Inferior parietal cortex (tissue), 1 donor: ENCODE measurements at regions not wholly inside any gene's neighbourhood (a gene's known extent, or its start where the extent isn't known, plus 50 kb on each side); places are given as distances from the start of the nearest gene placed in this dataset.

Experiments used
- DNase-seq: peaks from one replicate; pipeline ENCODE4 v3.0.0-alpha.2; 2016; ENCODE audit errors: extremely low spot score

DNA sequence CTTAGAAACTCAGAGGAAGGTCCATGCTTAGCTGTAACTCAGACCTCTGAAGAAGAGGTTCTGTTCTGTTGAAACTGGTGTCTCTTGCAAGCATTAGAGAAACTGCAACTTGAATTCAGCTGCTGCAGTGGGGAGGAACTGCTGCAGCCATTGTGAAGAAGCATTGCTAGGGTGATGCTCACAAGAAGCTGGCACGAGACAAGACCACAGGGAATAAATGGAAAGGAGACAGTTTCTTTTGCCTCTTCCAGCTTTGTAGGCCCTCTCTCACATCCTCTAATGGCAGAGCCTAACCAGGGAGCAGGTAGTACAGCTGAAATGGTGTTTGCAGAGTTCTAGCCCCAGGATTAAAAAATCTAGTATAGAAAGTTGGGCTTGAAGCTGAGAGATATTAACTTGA is 148.0 kb upstream of the DMAC1 start:
- DNase-seq: no peak

DNA sequence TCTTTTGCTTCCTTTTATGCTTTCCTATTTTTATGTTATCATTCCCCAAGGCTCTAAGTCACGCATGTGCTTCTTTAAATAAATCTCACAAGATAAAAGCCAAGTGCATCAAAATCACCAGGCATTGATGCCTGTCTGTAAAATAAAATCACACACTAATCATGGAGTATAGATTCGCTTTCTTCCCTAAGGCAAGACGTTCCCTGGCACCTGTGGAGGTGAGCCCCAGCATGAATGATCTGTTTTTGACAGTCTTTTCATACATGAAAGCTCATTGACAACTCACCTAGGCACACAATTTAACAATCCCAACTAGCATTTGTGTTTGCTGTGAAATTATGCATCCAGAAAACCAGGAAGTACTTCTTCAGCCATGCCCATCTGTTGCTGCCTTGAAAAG is 146.9 kb upstream of the DMAC1 start:
- DNase-seq: no peak

DNA sequence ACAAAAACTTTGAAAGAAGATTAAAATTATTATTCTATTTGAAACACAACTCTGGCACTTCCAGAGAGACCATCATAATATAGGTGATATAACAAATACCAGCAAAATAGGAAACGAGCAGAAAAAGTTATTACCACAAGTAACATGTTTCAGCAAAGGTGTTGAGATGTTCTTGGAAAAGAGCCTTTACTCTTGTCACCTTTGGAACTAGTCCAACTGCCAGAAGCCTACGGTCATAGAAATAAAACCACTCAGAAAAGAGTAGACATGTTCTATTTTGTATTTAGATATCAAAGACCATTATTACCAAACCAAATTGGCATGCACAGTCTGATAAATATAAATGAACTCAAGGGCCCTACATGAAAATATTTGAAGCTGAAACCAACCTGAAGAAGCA is 145.0 kb upstream of the DMAC1 start:
- no peak for DNase-seq

DNA sequence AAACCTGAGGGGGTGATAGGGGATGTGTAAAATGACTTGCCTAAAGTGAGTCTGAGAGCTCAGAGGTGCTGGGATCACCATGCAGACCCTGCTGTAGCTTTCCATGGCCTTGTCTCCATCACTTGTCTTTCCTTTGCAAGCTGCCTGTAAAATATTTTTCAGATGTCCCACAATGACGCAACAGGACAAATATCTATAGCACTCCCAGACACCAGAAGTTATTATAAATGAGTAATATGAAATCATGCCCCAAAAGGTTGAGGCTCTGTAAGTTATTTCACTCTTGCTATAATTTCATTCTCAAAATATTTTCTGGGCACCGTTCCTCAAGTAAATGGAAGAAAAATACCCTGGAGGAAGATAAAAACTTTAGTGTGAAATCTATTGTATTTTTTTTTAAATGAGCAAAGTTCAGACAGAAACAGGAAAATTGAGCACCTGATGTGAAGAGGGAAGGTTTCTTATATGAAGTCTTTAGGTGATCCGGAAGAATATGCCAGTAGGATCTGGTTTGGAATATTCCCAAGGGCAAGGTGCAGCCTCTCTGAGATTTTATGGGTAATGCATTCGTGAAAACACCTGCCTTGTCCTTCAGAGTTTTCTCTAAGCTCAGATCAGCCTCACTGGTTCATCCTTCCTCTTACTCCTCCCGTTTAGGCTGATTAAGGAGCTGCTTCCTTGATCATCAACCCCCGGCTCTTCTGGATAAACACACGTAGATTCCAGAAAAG is 138.3 kb upstream of the DMAC1 start:
- no peak for DNase-seq

DNA sequence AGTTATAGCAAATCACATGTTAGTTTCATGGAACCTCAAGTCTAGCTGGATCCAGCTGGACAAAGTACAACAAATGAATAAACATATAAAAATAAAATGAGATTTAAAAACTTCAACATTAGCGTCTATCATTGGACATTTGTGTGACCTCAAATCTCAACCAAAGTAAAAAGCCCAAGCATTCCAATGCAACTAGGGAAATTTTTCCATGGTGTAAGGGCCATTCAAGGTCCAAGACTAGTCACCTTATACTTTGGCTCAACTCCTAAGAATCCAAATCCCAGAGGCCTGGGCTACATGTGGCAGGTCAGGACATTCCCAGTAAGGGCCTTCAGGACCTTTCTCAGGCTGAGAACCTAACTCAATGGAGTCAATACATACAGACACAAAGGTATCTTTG is 137.4 kb upstream of the DMAC1 start:
- DNase-seq: no peak

DNA sequence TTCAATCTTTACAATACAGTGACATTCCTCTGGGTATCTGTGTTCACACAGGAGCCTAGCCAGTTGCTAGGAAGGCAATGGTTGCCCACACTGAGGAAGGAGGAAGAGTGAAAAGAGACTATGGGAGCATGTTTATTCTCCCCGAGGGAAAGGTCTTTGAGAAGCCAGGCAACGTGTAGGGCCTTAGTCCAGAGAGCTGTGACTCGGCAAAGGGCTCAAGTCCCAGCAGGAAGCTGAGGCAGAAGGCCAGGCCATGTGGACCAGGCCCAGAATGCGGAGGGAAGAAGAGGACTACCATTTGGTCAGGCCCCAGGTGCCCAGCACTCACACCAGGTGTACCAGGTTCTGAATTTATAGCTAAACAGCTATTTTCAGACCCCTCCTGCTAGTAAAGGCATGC is 136.6 kb upstream of the DMAC1 start:
- no peak for DNase-seq

DNA sequence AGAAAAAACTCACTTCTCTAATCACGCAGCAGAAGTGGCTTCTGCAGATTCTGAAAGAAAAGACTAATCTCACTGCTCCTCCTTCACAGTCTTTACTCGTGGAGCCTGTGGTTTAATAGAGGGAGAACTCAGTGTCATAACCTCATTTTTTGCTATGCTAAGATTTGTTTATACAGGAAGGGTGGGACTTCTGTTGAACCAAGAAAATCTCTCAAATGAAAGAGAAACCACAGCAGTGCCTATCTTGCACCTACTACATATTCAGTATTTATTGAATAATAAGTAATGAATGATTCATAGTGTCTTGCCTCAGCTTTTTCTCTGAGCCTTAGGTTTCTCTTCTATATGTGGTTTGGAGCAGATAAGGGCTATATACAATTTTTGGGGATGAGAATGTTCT is 136.1 kb upstream of the DMAC1 start:
- DNase-seq: no peak

DNA sequence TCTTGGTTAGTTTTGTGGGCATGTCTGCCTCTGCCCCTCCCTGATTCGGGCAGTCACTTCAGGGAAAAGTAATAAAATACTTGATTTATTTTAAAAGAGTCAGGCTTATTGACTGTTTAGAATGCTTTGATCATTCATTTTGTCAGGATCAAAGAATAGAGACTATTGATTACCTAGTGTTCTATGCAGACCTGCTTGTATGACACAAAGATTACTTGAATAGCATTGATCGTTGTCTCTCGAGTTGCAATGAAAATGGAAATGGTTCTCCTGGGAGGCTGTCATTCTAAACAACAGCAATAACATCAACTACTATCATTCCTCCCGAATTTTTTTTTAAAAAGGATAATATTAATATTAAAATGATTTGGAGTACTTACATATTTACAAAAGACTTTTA is 133.2 kb upstream of the DMAC1 start:
- no peak for DNase-seq

DNA sequence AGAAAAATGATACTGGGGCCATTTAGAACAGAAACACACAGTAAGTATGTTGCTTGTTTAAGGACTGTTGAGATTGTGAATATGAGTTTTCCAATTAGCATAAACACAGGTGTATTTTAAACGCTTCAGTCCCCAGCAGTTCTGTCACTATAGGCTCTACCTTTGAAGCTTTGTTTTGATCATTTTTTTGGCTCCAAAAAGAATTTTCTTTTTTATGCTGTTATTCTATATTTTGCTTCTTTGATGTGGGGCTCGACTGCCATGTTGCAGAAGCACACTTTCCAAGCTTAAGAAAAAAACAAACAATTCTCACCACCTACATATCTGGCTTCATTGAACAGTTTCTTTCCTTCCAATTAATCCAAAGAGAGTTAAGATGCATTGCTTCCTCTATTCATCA is 131.0 kb upstream of the DMAC1 start:
- no peak for DNase-seq

DNA sequence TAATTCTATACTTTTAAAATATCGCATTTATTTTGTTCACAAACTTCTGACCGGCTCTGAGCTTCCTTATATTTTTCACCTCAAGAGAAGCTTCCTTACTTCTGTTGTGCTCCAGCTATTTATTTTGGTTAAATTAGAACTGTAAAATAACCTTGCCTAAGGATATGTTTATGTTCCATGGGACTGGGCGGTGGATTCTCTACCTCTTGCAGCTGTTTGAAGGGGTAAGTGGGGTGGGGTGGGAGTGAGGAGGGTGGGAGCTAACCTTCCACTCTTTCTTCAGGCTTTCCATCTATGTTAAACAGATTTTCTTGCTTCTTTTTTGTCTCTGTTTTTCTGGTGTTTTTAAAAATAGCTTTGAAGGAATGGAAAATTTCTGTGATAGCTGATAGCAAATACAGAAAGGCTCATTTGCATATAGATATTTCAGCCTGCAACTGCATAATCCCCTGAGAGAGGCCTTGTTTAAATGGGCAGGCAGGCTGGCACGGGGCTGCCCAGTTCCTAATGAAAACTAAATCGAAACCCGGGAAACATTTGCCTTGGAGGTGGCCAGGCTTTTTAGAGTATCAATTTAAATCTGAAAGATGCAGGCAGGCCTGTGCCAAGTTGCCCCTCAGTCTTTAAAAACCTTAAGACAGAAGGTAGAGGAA is 122.1 kb upstream of the DMAC1 start:
- DNase-seq: peak; percentile 27

DNA sequence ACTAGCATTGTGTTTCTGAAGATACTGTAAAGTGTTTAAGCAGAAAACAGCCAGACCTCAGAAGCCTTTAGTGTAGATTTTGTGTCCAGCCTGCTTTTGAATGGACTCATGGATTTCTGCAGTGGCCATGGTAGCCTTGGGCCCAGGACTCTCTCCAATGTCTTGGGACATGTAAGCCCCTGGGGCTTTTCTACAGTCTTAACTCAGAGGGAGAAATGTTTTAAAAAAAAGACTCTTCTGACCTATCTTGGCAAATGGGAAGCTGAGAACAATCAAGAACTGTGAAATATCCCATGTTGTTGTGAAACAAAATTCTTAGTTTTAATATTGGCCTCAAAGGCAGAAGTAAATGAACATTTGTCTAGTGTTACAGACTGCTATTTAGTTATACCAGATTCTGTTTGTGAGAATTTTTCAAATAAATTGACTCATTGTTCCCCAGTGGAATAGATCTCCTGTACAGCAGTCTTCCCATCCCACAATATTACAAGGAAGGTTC is 112.5 kb upstream of the DMAC1 start:
- no peak for DNase-seq

DNA sequence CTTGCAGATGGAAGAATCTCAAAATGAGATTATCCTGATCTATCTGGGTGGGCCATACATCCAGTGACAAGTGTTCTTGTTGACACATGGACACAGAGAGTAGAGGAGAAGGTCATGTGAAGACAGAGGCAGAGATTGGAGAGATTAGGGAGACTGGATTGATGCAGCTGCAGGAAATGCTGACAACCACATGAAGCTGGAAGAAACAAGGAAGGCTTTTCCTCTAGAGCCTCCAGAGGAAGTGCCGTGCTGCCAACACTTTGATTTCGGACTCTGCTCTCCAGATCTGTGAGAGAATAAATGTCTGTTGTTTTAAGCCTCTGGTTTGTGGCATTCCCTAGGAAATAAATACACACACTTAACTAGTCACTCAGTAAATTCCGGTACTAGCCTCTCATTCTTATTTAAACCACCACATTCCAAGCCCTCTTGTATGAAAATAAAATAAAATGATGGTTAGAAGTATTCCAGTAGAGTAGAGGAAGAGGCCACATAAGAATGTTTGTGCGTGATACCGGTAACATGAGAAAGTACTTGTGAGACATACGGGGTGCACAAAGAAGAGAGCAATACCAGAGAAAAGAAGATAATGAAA is 110.9 kb upstream of the DMAC1 start:
- peak; percentile 40 for DNase-seq

DNA sequence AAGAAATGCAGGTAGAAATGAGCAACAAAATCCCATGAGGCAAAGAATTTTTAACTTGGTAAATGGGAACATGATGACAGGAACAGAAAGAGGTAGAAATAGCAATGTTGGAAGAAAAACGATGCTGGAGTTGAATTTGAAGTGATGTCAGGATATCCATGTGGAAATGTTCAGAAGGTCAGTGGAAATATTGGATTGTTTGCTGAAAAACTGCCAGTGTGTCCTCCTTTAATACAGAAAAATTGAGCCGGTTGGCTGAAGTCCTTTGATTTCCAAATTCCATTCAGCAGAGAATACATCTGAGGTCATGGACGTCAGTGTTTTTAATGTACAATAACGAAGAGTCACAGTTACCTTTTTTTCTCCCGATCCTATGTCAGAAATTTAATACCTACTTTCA is 110.0 kb upstream of the DMAC1 start:
- DNase-seq: no peak

DNA sequence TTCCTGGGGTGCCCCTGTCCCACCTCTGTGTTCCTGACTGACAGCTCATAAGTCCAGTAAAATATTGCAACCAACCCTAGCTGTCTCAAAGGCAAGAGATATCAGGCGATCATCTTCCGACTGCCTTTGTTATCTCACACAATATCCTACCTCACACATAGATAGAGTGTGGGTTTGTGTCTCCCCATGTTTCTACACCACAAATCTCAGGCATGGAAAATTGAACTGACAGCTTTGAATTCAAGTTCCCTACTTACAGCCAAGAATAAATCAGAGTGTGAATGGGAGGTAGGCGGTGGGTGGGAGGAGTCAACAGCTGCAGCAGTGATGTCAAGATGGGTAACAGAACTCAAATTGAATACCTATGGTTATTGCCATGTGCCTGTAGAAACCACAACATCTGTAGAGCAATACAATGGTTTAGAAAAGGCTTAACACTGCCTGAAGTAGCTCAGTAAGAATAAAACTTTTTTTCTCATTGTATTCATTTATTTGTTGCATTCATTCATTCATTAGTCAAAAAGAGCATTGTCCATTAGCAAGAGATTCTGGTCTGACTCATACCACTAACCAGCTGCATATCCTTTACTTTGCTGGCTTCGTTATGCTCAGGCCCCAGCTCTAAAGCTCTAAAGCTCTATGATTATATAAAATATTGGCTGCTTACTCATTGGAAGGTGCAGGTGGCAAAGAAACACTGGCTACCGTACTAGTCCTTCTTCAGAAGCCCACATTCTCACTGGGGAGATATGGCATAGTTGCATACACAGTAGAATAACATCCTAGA is 108.2 kb upstream of the DMAC1 start:
- no peak for DNase-seq

DNA sequence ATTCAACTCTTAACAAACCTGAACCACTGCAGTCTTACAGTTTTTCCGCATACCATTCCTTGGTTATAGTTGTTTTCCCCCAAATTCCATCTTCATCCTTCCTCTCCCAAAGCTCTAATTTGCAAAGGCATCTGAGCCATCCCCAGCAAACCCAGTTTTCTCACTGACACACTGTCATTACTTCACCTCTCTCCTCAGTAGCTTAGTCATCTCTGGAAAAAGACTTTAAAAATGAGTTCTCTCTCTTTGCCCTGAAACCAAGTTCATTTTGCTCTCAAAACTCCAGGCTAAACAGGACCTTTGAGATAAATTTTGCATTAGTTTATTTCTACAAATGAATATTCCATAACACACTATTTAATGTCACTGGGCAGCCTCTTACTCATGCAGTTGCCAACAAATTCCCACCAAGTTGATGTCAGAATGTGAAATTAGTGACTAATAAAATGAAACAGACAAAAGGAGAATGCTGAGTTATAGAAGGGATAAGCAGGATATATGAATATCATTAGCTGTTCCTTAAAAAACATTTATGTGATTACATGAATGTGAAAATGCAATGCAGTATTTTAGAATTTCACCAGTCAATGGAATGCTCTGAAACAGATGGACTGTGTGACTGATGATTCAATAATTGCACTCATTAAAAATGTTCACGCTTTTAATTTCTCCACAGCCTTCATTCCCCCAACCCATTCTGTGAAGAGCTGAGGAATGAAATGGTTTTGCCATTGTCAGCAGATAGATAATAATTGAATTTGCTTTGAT is 107.4 kb upstream of the DMAC1 start:
- no peak for DNase-seq

DNA sequence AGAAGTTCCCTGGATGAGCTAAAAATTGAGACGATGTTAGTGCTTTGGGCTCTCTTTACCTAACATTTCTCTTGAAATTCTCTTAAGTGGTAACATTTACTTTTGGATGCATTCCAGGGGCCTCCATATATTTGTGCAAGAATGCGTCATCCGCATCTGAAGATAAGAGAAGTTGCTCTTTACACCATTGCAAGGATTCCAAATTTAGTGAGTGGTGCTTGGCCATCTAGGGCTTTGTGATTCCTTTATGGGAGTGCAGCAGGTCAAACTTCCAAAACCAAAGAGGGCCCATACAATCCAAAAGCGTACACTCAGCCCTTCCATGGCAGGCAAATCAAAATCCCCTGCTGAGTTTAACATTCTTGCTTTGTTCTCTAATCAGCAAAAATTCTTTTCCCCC is 102.0 kb upstream of the DMAC1 start:
- DNase-seq: no peak

DNA sequence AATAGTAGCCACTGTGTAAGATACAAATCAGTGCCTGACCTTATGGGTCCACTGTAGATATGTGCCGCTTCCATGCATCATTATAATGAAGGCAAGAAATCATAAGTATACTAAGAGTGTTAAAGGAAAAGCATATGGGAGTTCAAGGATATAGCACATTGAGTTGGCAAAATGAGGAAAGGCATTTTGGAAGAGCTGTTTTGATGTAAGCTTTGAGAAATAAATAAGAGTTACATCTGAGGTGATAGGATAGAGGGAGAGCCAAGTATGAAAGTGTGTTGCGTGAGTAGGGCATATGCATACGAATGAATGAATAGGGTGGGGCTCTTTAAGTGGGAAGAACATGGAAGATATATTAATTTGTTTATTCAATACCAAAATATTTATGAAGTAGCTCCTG is 101.0 kb upstream of the DMAC1 start:
- DNase-seq: no peak

DNA sequence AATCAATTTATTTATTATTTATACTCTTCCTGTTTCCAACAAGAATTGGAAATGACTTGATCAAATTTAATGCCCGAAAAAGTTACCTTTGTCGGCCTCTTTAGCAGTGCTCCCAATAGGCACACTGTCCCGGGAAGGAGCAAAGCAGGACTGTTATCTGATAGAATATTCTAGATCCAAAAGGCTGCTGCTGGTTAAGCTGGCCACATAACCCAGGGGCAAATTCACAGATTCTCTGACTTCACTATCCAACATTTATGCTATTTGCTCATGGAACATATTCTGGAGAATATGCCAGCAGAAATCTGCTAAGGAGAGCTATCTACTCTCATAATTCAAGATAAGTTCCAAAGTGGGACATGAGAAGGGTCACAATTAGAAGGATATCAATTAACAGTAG is 100.2 kb upstream of the DMAC1 start:
- DNase-seq: no peak

DNA sequence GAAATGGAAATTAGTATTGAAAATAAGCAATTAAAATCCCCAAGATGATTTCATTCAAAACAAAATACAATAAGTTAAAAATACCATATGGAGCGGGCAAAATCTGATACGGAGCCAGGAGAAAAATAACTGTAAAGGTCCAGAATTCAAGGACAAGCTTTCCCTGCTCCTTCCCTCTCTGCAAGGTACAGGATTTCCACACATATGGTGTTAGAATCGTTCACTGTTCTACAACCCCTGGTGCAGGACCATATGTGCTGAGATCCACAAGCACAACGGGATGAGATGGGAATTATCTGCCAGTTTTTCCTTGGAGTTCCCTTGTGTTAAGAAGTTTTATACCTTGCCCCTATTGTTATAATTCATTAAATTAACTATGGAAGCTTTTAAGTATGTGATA is 94.7 kb upstream of the DMAC1 start:
- no peak for DNase-seq

DNA sequence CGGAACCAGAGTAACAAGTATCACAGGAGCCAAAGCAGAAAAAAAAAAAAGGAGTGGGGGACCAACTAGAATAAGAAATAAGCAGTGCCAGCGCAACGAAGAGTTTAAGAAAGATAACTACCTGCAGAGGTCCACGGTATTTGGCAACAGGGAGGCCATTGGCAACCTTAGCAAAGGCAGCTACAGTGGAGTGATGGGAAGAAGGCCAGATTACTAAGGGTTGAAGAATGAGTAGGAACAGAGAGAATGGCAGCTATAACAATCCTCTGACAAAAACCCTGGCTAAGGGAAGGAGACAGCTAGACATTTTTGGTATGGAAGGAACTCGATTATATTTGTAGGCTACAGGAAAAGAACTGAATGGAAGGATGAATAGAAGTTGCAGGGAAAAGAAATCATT is 93.4 kb upstream of the DMAC1 start:
- no peak for DNase-seq

DNA sequence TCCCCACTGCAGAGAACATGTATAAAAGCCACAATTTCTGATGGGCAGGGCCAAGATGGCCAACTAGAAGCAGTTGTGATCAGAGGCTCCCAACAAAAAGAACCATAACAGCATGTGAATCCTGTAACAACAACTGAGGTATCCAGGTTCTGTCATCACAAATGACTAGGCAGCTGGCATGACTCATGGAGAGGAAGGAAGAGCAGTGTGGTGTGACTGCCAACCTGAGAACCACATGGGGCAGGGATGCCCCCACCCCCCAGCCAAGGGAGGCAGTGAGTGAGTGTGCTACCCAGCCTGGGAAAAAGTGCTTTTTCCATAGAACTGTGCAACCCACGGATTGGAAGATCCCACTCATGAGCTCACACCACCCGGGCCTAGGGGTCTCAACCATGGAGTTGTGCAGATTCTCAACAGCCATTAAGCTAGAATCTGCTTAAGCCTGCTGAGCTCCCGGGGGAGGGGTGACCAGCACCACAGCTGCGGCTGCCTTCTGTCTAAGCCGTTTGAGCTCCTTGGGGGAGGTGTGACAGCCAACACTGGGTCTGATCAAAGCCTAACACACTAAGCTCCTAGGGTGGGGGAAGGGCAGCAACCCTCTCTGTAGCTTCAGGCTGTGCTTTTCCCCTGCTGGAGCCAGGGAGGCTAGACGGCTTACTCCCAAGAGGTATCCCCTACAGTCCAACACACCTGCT is 80.1 kb upstream of the DMAC1 start:
- no peak for DNase-seq
